HAP-1 (cell line): ENCODE measurements at regions not wholly inside any gene's neighbourhood (a gene's known extent, or its start where the extent isn't known, plus 50 kb on each side); places are given as distances from the start of the nearest gene placed in this dataset.

Experiments
- DNase-seq, 2 experiments: peaks; one replicate each; pipeline ENCODE4 v3.0.0-alpha.2; 2016 to 2020; ENCODE audit warnings: low spot score in 2 of 2
- H3K27me3 ChIP-seq: fragments of 250-450 bp; sonication (Bioruptor Pico); 2 replicates; pipeline ENCODE4 v1.5.1; 2020; ENCODE audit warnings: low read depth, mild to moderate bottlenecking, moderate library complexity
- H3K36me3 ChIP-seq: fragments of 250-450 bp; sonication (Bioruptor Pico); replicated peaks from 2 replicates; pipeline ENCODE4 v1.5.1; 2020; ENCODE audit warnings: mild to moderate bottlenecking
- H3K4me1 ChIP-seq: fragments of 250-450 bp; sonication (Bioruptor Pico); 2 replicates; pipeline ENCODE4 v1.5.1; 2020; ENCODE audit warnings: mild to moderate bottlenecking
- H3K4me3 ChIP-seq: fragments of 250-450 bp; sonication (Bioruptor Pico); 2 replicates; pipeline ENCODE4 v1.5.1; 2020; ENCODE audit warnings: mild to moderate bottlenecking, moderate library complexity
- H3K9me3 ChIP-seq: fragments of 250-450 bp; sonication (Bioruptor Pico); 2 replicates; pipeline ENCODE4 v1.5.1; 2020; ENCODE audit warnings: mild to moderate bottlenecking, moderate library complexity
- in situ Hi-C: fragments of 300-500 bp; cut with MboI; formaldehyde crosslinking; loops from 3 replicates; pipeline ENCODE4 v1.14.3; 2020; ENCODE audit warnings: low sequenced_read_pairs, inconsistent platforms, mixed read lengths

DNA sequence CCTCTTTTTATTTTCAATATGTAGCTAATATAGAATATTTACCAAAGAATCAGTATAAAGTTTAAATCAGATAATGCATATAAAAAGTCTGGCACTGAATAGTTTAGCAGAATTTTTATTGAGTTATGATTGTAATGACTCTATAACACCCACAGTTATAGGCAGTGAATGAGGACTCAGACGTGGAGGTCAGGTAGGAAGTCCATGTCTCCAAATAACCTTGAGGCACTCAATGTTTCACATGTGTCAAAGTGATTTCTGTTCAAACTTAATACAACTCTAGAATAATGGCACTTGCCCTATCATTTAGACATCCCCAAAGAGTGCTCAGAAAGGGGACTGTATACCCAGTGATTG is 332.1 kb downstream of the BMPER start:
- DNase-seq: no peak
- Histone ChIP-seq H3K4me1 (no peaks in the 10 kb centered on the region), H3K36me3 (no peaks in the 10 kb centered on the region), H3K27me3 (no peaks in the 10 kb centered on the region), H3K4me3 (no peak overlapping the region), H3K9me3 (no peaks in the 10 kb centered on the region)
- in situ Hi-C loops: no loop called here

DNA sequence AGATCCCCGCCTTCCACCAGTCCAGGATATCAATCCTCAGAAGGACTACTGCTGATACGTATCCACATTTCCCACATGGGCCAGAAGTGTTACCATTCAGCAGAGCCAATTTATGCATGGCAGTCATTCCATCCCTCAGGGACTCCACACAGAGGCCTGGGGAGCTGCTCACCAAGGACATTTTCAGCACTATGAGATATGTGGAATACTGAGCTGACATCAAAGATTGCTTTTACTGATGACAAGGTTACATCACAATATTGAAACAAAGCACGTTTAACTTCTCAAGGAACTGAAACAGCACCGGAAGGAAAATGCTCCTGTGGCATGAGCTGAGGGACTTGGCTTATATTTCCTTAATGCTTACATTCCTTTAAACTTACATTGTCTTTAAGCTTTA is 335.1 kb downstream of the BMPER start:
- H3K4me3 ChIP-seq: no peak overlapping the region
- no peaks in the 10 kb centered on the region for H3K27me3 ChIP-seq
- H3K4me1 ChIP-seq: no peaks in the 10 kb centered on the region
- DNase-seq: no peak
- in situ Hi-C loops: no loop called here
- H3K9me3 ChIP-seq: no peaks in the 10 kb centered on the region
- no peaks in the 10 kb centered on the region for H3K36me3 ChIP-seq

GRCh38 chr7:34242391-34242790 is 337.1 kb downstream of the BMPER start:
- Histone ChIP-seq H3K4me3 (no peak overlapping the region), H3K9me3 (no peaks in the 10 kb centered on the region), H3K27me3 (no peaks in the 10 kb centered on the region), H3K36me3 (no peaks in the 10 kb centered on the region), H3K4me1 (no peaks in the 10 kb centered on the region)
- in situ Hi-C loops: no loop called here
- DNase-seq: no peak

GRCh38 chr7:34245246-34245645 is 339.9 kb downstream of the BMPER start:
- Histone ChIP-seq H3K36me3 (no peaks in the 10 kb centered on the region), H3K4me3 (no peak overlapping the region), H3K9me3 (no peaks in the 10 kb centered on the region), H3K27me3 (no peaks in the 10 kb centered on the region), H3K4me1 (no peaks in the 10 kb centered on the region)
- DNase-seq: no peak
- in situ Hi-C loops: no loop called here

GRCh38 chr7:34247468-34247867 is 342.1 kb downstream of the BMPER start:
- Histone ChIP-seq H3K4me1 (no peaks in the 10 kb centered on the region), H3K9me3 (no peaks in the 10 kb centered on the region), H3K36me3 (no peaks in the 10 kb centered on the region), H3K27me3 (no peaks in the 10 kb centered on the region), H3K4me3 (no peak overlapping the region)
- in situ Hi-C loops: no loop called here
- no peak for DNase-seq

- no peak for DNase-seq
- Histone ChIP-seq H3K9me3 (no peaks in the 10 kb centered on the region), H3K36me3 (no peaks in the 10 kb centered on the region), H3K4me3 (no peak overlapping the region), H3K4me1 (no peaks in the 10 kb centered on the region), H3K27me3 (no peaks in the 10 kb centered on the region)
- in situ Hi-C loops: no loop called here
Measured at GRCh38 chr7:34249192-34249591, 343.9 kb downstream of the BMPER start.

DNA sequence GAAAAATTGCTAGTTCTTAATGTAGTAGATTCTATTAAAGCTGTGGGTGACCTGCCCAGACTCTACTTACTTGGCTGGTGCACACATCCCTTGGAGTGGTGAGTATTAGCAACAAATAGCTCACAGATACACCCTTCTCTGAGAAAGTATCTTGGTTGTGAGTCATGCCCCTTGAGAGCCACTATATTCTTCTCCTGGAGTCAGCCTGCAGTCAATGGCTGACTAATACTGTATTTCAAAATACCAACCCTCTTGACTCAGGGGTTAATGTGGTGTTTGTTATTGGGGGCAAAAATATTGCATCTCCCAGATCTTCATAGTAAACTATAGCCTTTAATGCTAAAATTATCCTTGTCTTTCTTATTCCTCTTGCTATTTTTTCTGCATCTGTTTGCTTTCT is 354.9 kb downstream of the BMPER start:
- in situ Hi-C loops: no loop called here
- Histone ChIP-seq H3K27me3 (no peaks in the 10 kb centered on the region), H3K4me3 (no peak overlapping the region), H3K9me3 (no peaks in the 10 kb centered on the region), H3K36me3 (no peaks in the 10 kb centered on the region), H3K4me1 (no peaks in the 10 kb centered on the region)
- DNase-seq: no peak

DNA sequence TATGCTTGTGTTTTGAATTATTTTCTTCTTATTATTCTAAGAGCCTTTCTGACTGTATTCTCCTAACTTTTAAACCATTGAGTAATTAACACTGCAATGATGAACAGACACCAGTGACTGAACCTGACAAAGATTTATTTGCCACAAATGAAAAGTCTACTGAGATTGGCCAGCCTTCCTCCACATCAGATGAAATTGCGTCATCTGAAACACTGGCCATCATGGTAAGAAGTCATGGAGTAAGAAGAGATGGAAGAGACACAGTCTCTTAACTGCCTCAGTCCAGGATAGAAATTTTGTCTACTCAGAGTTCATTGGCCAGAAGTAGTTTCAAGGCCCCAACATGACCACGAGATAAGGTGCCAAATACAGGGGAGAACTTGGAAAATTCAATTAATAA is 357.8 kb downstream of the BMPER start:
- no peaks in the 10 kb centered on the region for H3K9me3 ChIP-seq
- in situ Hi-C loops: no loop called here
- H3K27me3 ChIP-seq: no peaks in the 10 kb centered on the region
- no peaks in the 10 kb centered on the region for H3K36me3 ChIP-seq
- no peak overlapping the region for H3K4me3 ChIP-seq
- DNase-seq: no peak
- no peaks in the 10 kb centered on the region for H3K4me1 ChIP-seq

GRCh38 chr7:34269084-34269483 is 363.7 kb downstream of the BMPER start:
- no peak for DNase-seq
- in situ Hi-C loops: no loop called here
- Histone ChIP-seq H3K4me3 (no peak overlapping the region), H3K27me3 (no peaks in the 10 kb centered on the region), H3K9me3 (no peaks in the 10 kb centered on the region), H3K4me1 (no peaks in the 10 kb centered on the region), H3K36me3 (no peaks in the 10 kb centered on the region)

GRCh38 chr7:34275624-34276023 is 370.3 kb downstream of the BMPER start:
- Histone ChIP-seq H3K4me3 (no peak overlapping the region), H3K9me3 (no peaks in the 10 kb centered on the region), H3K4me1 (no peaks in the 10 kb centered on the region), H3K36me3 (no peaks in the 10 kb centered on the region), H3K27me3 (no peaks in the 10 kb centered on the region)
- DNase-seq: no peak
- in situ Hi-C loops: no loop called here

DNA sequence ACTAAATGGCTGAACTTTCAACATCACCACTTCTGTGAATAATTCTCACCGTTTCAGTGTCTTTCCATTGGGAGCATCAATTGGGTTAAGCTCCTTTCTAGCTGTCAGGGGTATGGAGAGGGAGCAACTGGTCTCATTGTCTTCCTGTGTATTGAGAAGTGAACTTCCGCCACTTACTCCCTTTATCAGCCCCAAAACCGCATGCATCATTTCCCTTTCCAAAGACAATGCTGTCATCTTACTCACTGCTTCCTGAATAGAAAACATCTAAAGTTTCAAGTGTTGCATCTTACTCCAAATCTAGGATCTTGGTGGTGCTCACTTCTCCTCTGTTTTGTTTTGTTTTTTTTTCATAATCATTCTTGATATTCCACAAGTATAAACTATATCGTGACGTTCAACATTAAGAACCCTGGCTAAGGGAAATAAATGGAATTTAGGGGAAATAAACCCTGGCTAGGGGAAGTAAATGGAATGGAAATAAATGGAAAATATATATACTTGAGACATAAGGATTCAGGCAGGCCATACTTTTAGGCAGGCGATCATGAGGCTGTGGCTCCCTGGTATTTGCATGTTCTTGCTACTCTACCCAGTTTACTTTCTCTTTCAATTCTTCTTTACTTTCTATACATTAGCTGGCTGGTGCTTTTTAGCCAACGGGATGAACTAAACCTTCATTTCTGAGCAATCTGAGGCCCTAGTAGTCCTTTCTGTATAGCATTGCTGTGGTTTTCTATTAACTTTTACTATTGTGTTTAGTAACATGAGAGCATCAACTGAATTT is 371.9 kb downstream of the BMPER start:
- Histone ChIP-seq H3K4me3 (no peak overlapping the region), H3K9me3 (no peaks in the 10 kb centered on the region), H3K27me3 (no peaks in the 10 kb centered on the region), H3K36me3 (no peaks in the 10 kb centered on the region), H3K4me1 (no peaks in the 10 kb centered on the region)
- no peak for DNase-seq
- in situ Hi-C loops: no loop called here

- in situ Hi-C loops: no loop called here
Measured at GRCh38 chr7:34277803-34278199, 372.5 kb downstream of the BMPER start.

DNA sequence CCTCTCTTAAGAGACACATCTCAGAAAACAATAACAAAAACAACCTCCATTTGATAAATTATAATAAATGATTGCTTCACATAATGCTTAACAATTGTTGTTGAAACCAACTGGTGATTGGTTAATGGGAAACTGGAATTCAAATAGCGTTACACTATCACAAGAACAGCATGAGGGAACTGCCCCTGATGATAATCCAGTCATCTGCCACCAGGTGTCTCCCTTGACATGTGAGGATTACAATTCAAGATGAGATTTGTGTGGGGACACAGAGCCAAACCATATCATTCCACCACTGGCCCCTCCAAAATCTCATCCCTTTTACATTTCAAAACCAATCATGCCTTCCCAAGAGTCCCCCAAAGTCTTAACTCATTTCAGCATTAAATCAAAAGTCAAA is 375.9 kb downstream of the BMPER start:
- no peak for DNase-seq

More at GRCh38 chr7:34277803-34278199, 372.5 kb downstream of the BMPER start:
- Histone ChIP-seq H3K27me3 (no peaks in the 10 kb centered on the region), H3K9me3 (no peaks in the 10 kb centered on the region), H3K36me3 (no peaks in the 10 kb centered on the region), H3K4me3 (no peak overlapping the region), H3K4me1 (no peaks in the 10 kb centered on the region)
- DNase-seq: no peak

GRCh38 chr7:34282271-34282670 is 375.7 kb upstream of the NPSR1 start:
- Histone ChIP-seq H3K4me1 (no peaks in the 10 kb centered on the region), H3K4me3 (no peak overlapping the region), H3K9me3 (no peaks in the 10 kb centered on the region), H3K36me3 (no peaks in the 10 kb centered on the region), H3K27me3 (no peaks in the 10 kb centered on the region)
- no peak for DNase-seq
- in situ Hi-C loops: no loop called here

More for the DNA sequence above, 375.9 kb downstream of the BMPER start:
- H3K9me3 ChIP-seq: no peaks in the 10 kb centered on the region
- H3K4me1 ChIP-seq: no peaks in the 10 kb centered on the region
- no peak overlapping the region for H3K4me3 ChIP-seq
- no peaks in the 10 kb centered on the region for H3K36me3 ChIP-seq
- no peaks in the 10 kb centered on the region for H3K27me3 ChIP-seq
- in situ Hi-C loops: no loop called here

- Histone ChIP-seq H3K4me1 (no peaks in the 10 kb centered on the region), H3K4me3 (no peak overlapping the region), H3K36me3 (no peaks in the 10 kb centered on the region), H3K9me3 (no peaks in the 10 kb centered on the region), H3K27me3 (no peaks in the 10 kb centered on the region)
- no peak for DNase-seq
- in situ Hi-C loops: no loop called here
Measured at GRCh38 chr7:34296663-34297062, 361.4 kb upstream of the NPSR1 start.
